K562 (cell line): ENCODE measurements at regions not wholly inside any gene's neighbourhood (a gene's known extent, or its start where the extent isn't known, plus 50 kb on each side); places are given as distances from the start of the nearest gene placed in this dataset.

ENCODE experiments used
- ATAC-seq: fragments of 200-7000 bp; cut with Tn5 transposase; 3 replicates; pipeline ENCODE4 v1.9.1; 2020; ENCODE audit warnings: moderate library complexity
- BruUV-seq: library from RNA; stranded (reverse); fragments of 400-500 nt; replicated peaks from 2 replicates; lab custom pipeline; 2021; lab: Mats Ljungman, UMichigan
- CTCF ChIA-PET: fragments of 300-600 bp; formaldehyde crosslinking; extraction: SDS; loops from one replicate; lab custom pipeline; 2021; ENCODE audit warnings: low intra/inter-chr PET ratio; lab: Yijun Ruan, JAX
- POLR2A ChIA-PET: fragments of 300-600, 350-650 bp; sonication (Branson Sonifier 250); formaldehyde crosslinking; extraction: SDS; loops from one replicate; lab custom pipeline; 2021; ENCODE audit warnings: antibody characterized with exemption, inconsistent platforms; lab: Yijun Ruan, JAX
- DNase-seq, 4 experiments: peaks; one replicate each; pipeline versions ENCODE4 v3.0.0 to v3.0.0-alpha.2; 2011 to 2018; ENCODE audit warnings: low spot score in 3 of 4, mixed read lengths in 3 of 4; ENCODE audit errors: extremely low read depth in 1 of 4
- FAIRE-seq: peaks from 2 replicates; lab custom pipeline; 2011; peaks lifted over from hg19 to GRCh38; lab: Jason Lieb, UNC
- H2AFZ ChIP-seq: 2 replicates; pipeline ENCODE4 v1.6.0; 2011; ENCODE audit warnings: low read depth, low read length, control low read depth, inconsistent platforms
- H3K27ac ChIP-seq: fragments of 200-600 bp; 3 replicates; pipeline ENCODE4 v1.8.0; 2011; ENCODE audit warnings: low read depth, mild to moderate bottlenecking, control low read depth, inconsistent platforms, low read length, moderate library complexity, mixed read lengths; ENCODE audit errors: extremely low read depth
- H3K27me3 ChIP-seq, 2 experiments: fragments of 300-600 bp in 1 of 2; 2 replicates in 1 of 2; 3 replicates in 1 of 2; pipeline versions ENCODE4 v1.6.0 to v1.8.0; 2011; ENCODE audit warnings: inconsistent platforms in 2 of 2, low read length in 2 of 2, mild to moderate bottlenecking in 1 of 2, mixed read lengths in 1 of 2, moderate library complexity in 1 of 2; ENCODE audit not compliant: control insufficient read depth in 2 of 2, insufficient read depth in 2 of 2
- H3K36me3 ChIP-seq: fragments of 300-600 bp; 3 replicates; pipeline ENCODE4 v1.8.0; 2011; ENCODE audit warnings: mild to moderate bottlenecking, low read length, inconsistent platforms; ENCODE audit not compliant: control insufficient read depth, insufficient read depth
- H3K4me1 ChIP-seq, 2 experiments: fragments of 200-600 bp in 1 of 2; replicated peaks in 1 of 2; 2 replicates in 1 of 2; 3 replicates in 1 of 2; pipeline versions ENCODE4 v1.5.1 to v1.8.0; 2011; ENCODE audit warnings: inconsistent platforms in 2 of 2, low read length in 2 of 2, mild to moderate bottlenecking in 1 of 2, mixed read lengths in 1 of 2, moderate library complexity in 1 of 2; ENCODE audit not compliant: control insufficient read depth in 2 of 2, insufficient read depth in 2 of 2
- H3K4me2 ChIP-seq: 2 replicates; pipeline ENCODE4 v1.6.1; 2011; ENCODE audit warnings: low read length, control low read depth, inconsistent platforms, mixed read lengths; ENCODE audit not compliant: insufficient read depth
- H3K4me3 ChIP-seq: fragments of 200-600 bp; sonication (generic), shearing (Covaris generic); 2 replicates; pipeline ENCODE4 v1.5.1; 2016; ENCODE audit warnings: control low read depth, inconsistent platforms
- H3K79me2 ChIP-seq: fragments of 200-600 bp; 3 replicates; pipeline ENCODE4 v1.8.0; 2011; ENCODE audit warnings: low read length, inconsistent platforms; ENCODE audit not compliant: control insufficient read depth, insufficient read depth
- H3K9ac ChIP-seq, 2 experiments: 2 replicates each; pipeline versions ENCODE4 v1.6.0 to v1.6.1; 2011; ENCODE audit warnings: low read depth in 2 of 2, low read length in 2 of 2, control low read depth in 1 of 2, inconsistent platforms in 1 of 2, mild to moderate bottlenecking in 1 of 2, mixed read lengths in 1 of 2; ENCODE audit not compliant: insufficient read depth in 1 of 2
- H3K9me1 ChIP-seq: one replicate; pipeline ENCODE4 v1.6.0; 2011; ENCODE audit warnings: inconsistent platforms, mild to moderate bottlenecking, low read length, moderate library complexity; ENCODE audit not compliant: control insufficient read depth, insufficient read depth
- H3K9me3 ChIP-seq: replicated peaks from 2 replicates; pipeline ENCODE4 v1.5.1; 2011; ENCODE audit warnings: low read depth, low read length, inconsistent platforms; ENCODE audit not compliant: control insufficient read depth, insufficient read depth
- H4K20me1 ChIP-seq: replicated peaks from 2 replicates; pipeline ENCODE4 v1.6.1; 2011; ENCODE audit warnings: low read length, inconsistent platforms, mixed read lengths; ENCODE audit not compliant: control insufficient read depth, insufficient read depth
- KDM2B ChIP-seq: fragments of 250-450 bp; sonication (Bioruptor Pico); IDR thresholded peaks from 2 replicates; pipeline ENCODE4 v1.8.0; 2021; ENCODE audit warnings: mild to moderate bottlenecking, moderate library complexity
- MAFG ChIP-seq: fragments of 450-650 bp; conservative IDR thresholded peaks from 2 replicates; pipeline ENCODE4 v1.6.1; 2016; ENCODE audit warnings: missing genetic modification characterization, missing compliant biosample characterization
- MCM3 ChIP-seq: fragments of 450-650 bp; IDR thresholded peaks from 2 replicates; pipeline ENCODE4 v1.6.1; 2016
- MEIS2 ChIP-seq: fragments of 450-650 bp; IDR thresholded peaks from 2 replicates; pipeline ENCODE4 v1.6.1; 2014; ENCODE audit warnings: mild to moderate bottlenecking; ENCODE audit not compliant: partially characterized antibody
- MTF1 ChIP-seq: fragments of 250-450 bp; sonication (Bioruptor Pico); IDR thresholded peaks from 2 replicates; pipeline ENCODE4 v1.9.0; 2021; ENCODE audit warnings: moderate library complexity, mild to moderate bottlenecking, inconsistent platforms, borderline replicate concordance
- RBM25 ChIP-seq: fragments of 200-400 bp; formaldehyde crosslinking; IDR thresholded peaks from 2 replicates; pipeline ENCODE4 v1.6.1; 2018; ENCODE audit warnings: low read length, low read depth, moderate library complexity; ENCODE audit not compliant: severe bottlenecking
- RBM34 ChIP-seq: fragments of 200-400 bp; formaldehyde crosslinking; IDR thresholded peaks from 2 replicates; pipeline ENCODE4 v1.6.1; 2018; ENCODE audit warnings: low read length, borderline replicate concordance; ENCODE audit not compliant: insufficient read depth
- STAT6 ChIP-seq: sonication (generic); formaldehyde crosslinking; IDR thresholded peaks from 2 replicates; pipeline ENCODE4 v1.8.1; 2023; ENCODE audit warnings: mild to moderate bottlenecking, missing genetic modification reagents
- TRIM25 ChIP-seq: fragments of 450-650 bp; IDR thresholded peaks from 2 replicates; pipeline ENCODE4 v1.7.0; 2016; ENCODE audit warnings: borderline replicate concordance
- ZC3H8 ChIP-seq: fragments of 450-650 bp; IDR thresholded peaks from 2 replicates; pipeline ENCODE4 v1.6.1; 2017
- ZNF518B ChIP-seq: fragments of 250-450 bp; sonication (Bioruptor Pico); IDR thresholded peaks from 2 replicates; pipeline ENCODE4 v1.5.0; 2021; ENCODE audit warnings: mild to moderate bottlenecking, moderate library complexity
- WGBS: fragments of 100-300 bp; shearing (Covaris generic); methylation state at CpG from one replicate; pipeline ENCODE4 v1.1.6; 2016; ENCODE audit warnings: low coverage, mixed read lengths; ENCODE audit not compliant: insufficient coverage; ENCODE audit errors: missing lambda C conversion rate; 5-methylcytosine and 5-hydroxymethylcytosine counted together
- in situ Hi-C: fragments of 300-500 bp; cut with MboI; formaldehyde crosslinking; loops from 4 replicates; pipeline ENCODE4 v1.15.0; 2018; ENCODE audit warnings: inconsistent platforms, mixed read lengths
- intact Hi-C: fragments of 100-400 bp; cut with micrococcal nuclease; formaldehyde crosslinking; loops from 2 replicates; pipeline ENCODE4 v1.14.2; 2022
- TF ChIP-seq, protein P1 (sequence below): sonication (generic); formaldehyde crosslinking; IDR thresholded peaks from 2 replicates; pipeline ENCODE4 v1.4.0; 2020; ENCODE audit warnings: mild to moderate bottlenecking, missing genetic modification reagents

GRCh38 chr10:89900554-89900953 lies 199.2 kb downstream of the KIF20B start:
- FAIRE-seq = no peak
- Histone ChIP-seq H3K9me3 (no peaks in the 10 kb centered on the region), H3K9me1 (no peaks in the 10 kb centered on the region), H3K27me3 (no peaks in the 10 kb centered on the region), H3K36me3 (no peaks in the 10 kb centered on the region), H3K4me3 (no peak overlapping the region), H3K4me2 (no peak overlapping the region), H3K27ac (no peak overlapping the region), H3K9ac (no peak overlapping the region), H3K4me1 (no peaks in the 10 kb centered on the region), H2AFZ (no peak overlapping the region), H4K20me1 (no peaks in the 10 kb centered on the region), H3K79me2 (no peaks in the 10 kb centered on the region)
- no peak for DNase-seq
- CTCF ChIA-PET = no interaction called here
- 0% methylated on average over 1 of the region's 1 CpG for WGBS
- BruUV-seq = no TSS peak
- intact Hi-C loops (no loop called here), in situ Hi-C loops (no loop called here)
- no peak for ATAC-seq
- POLR2A ChIA-PET = no interaction called here
- no peak for TF ChIP-seq RBM25
- TF ChIP-seq MTF1 (CRISPR knock-in tag) = no peak
- TF ChIP-seq ZC3H8 = no peak
- no peak for TF ChIP-seq TRIM25
- TF ChIP-seq MEIS2 = no peak
- no peak for TF ChIP-seq KDM2B (CRISPR knock-in tag)
- TF ChIP-seq MCM3 = no peak
- TF ChIP-seq MAFG (tag) = no peak
- TF ChIP-seq, protein P1, sequence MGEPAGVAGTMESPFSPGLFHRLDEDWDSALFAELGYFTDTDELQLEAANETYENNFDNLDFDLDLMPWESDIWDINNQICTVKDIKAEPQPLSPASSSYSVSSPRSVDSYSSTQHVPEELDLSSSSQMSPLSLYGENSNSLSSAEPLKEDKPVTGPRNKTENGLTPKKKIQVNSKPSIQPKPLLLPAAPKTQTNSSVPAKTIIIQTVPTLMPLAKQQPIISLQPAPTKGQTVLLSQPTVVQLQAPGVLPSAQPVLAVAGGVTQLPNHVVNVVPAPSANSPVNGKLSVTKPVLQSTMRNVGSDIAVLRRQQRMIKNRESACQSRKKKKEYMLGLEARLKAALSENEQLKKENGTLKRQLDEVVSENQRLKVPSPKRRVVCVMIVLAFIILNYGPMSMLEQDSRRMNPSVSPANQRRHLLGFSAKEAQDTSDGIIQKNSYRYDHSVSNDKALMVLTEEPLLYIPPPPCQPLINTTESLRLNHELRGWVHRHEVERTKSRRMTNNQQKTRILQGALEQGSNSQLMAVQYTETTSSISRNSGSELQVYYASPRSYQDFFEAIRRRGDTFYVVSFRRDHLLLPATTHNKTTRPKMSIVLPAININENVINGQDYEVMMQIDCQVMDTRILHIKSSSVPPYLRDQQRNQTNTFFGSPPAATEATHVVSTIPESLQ (CRISPR knock-in tag) = no peak
- TF ChIP-seq RBM34 = no peak
- TF ChIP-seq STAT6 = no peak
- no peak for TF ChIP-seq ZNF518B (CRISPR knock-in tag)
